Hematopoietic multipotent progenitor cell treated with erythropoietin and hydrocortisone succinate and interleukin-3 and kit ligand, for 6 days (in vitro differentiated cells): ENCODE measurements at regions not wholly inside any gene's neighbourhood (a gene's known extent, or its start where the extent isn't known, plus 50 kb on each side); places are given as distances from the start of the nearest gene placed in this dataset.
"Not testable (repeated sequence)": the region's sequence is repeated elsewhere in the genome, so short reads cannot be mapped to it uniquely, and the experiment has no call there.

Source experiments
- DNase-seq: peaks from one replicate; pipeline ENCODE4 v3.0.0-alpha.2; 2015

- DNase-seq = no peak
Measured at GRCh38 chr5:131001507-131001906, 163.5 kb downstream of the HINT1 start.

DNA sequence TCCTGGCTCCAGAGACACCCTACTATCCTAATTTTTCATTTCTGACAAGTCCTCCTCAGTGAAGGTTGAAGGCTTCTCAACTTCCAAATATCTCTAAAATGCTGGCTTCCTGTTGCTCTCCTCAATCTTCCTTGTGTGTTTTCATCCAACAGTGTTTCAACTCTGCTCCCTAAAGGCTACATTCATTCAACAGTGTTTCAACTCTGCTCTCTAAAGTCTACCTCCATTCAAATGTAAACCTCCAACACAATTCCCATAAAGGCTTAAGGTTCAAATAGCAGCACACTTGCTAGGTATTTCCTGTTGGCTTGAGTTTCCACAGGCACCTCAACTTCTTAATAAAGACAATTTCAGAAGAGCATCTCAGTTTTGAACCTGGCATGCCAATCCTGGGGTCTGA, 164.8 kb downstream of the HINT1 start:
- no peak for DNase-seq

DNA sequence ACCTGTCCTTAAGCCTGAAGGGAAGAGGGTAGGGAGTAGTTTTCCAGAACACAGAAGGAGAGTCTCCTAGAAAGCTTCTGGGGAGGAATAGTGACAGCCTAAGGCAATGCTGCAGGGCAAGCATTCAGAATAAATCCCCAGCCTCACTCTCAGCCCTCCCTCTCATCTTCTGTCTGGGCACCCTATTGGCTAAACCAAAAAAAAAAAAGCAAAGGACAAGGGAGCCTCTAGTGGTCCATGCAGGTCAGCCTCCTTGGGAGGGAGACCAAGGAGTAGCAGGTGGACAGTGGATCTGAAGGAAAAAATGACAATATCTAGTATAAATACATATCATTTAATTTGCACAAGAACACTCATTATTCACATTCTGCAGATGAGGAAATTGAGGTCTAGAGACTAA, 168.3 kb downstream of the HINT1 start:
- DNase-seq = not testable (repeated sequence)

- DNase-seq = no peak
Measured at GRCh38 chr5:130995851-130996250, 169.2 kb downstream of the HINT1 start.

DNA sequence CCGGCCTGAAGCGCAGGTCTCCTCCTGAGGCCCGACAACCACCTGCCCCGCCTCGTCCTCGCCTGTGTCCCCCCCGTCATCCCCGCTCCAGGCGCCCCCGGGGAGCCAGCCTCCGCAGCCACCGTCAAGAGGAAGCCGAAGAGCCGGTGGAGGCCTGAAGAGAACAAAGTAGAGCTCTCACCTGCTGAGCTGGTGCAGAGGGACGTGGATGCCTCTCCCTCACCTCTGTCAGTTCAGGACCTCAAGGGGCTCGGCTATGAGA, 169.9 kb downstream of the HINT1 start:
- DNase-seq = no peak

- no peak for DNase-seq
Measured at GRCh38 chr5:130994496-130995253, 170.4 kb downstream of the HINT1 start.

- DNase-seq = no peak
Measured at GRCh38 chr5:130992621-130993020, 172.4 kb downstream of the HINT1 start.

- DNase-seq = no peak
Measured at GRCh38 chr5:130992095-130992494, 173.0 kb downstream of the HINT1 start.

- DNase-seq = no peak
Measured at GRCh38 chr5:130985776-130986175, 179.3 kb downstream of the HINT1 start.

DNA sequence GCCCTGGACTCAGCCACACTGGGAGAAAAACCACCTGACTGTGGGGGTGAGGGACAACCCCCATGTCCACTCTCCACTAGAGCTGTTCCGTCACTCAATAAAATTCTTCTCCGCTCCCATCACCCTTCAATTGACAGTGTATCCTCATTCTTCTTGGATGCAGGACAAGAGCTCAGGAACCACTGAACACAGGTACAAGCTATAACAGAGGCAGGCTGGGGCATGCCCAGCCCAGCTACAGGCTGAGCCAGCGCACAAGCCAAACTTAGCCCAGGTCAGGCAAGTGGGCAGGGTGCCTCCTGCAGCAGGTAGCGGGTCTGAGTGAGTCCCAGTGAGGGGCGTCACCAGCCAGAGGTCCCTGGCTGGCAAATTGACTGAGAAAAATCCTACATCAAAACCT, 183.4 kb downstream of the HINT1 start:
- no peak for DNase-seq

DNA sequence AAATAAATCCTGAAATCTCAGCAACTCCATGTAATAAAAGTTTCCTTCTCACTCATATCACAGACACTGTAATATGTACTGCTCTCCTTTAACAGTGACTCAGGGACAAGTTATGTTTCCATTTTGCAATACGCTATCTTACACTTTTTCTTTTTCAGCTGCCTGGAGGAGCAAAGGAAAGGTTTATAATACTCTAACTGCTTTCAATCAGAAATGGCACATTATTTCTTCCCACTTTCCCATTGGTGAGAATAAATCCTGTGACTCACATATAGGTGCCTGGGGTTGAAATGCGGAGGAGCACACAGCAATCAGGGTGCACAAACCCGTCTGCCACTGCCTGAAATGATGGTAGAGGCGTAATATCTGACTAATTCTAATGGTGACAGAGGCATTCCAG, 186.6 kb downstream of the HINT1 start:
- no peak for DNase-seq

GRCh38 chr5:130976493-130976892, 188.6 kb downstream of the HINT1 start:
- DNase-seq = no peak

GRCh38 chr5:130975847-130976246, 189.2 kb downstream of the HINT1 start:
- no peak for DNase-seq

GRCh38 chr5:130975299-130975698, 189.8 kb downstream of the HINT1 start:
- DNase-seq = no peak

DNA sequence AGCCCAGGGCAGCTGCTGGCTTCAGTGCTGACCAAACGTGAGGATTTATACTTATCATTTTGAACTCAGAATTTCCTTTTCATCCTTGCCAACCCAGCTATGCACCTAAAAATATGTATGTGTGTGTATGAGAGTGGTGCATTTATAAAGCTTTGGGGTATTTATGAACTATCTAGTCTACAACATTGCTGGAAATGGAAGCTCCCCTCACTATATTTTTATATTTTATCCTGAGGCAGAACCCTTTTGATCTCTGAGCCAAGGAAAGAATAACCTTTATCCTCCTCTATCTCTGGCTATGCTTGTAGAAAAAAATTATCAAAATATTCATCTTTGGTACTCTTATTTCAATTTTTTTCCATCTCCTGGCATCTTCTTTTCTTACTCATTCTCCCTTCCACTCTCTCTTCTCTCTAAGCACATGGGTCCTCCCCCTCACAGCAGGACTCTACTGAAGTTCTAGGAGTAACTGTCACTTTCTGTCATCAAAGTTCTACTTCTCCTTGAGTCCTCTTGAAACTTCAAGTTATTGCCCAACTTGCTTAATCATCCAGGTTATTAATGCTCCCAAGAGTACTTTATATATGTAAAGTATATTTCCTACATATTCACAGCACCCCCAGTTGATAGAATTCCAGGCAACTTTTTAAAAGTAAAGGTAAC, 190.9 kb downstream of the HINT1 start:
- DNase-seq = no peak

DNA sequence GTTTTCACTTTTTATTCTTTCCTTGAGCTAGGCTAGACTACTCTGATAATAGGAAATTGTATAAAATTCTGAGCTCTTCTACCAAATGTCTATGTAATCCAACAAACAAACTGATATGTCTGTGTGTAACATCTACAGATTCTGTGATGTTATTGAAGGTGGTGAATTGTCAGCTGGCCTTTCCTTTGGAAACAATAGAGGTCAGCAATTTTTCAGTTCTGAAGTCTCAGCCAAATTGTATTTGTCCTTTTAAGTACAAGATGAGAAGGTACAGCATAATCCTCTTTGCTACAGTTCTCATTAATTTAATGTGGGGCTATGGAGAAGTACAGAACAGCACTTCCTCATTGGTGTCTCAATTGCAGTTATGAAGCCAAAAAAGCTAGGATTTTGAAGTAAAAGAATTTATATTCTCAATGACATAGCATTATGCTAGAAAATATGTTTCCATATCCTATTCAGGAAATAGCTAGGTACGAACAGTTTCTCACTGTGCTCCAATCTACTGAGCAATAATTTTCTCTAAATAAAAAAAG, 198.0 kb downstream of the HINT1 start:
- DNase-seq = peak; percentile 8

DNA sequence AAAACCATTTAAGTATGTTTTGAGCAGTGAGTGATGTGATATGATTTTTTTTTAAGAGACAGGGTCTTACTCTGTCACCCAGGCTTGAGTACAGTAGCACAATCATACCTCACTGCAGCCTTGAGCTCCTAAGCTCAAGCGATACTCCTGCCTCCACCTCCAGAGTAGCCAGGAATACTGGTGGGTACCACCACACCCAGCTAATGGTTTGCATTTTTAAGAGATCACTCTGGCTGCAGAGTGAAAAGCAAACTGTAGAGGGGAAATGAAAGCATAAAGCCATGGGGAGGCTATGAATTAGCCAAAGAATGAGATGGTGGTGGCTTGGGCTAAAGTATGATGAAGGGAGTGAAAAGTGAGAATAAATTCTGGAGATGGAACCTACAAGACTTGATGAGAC, 199.1 kb downstream of the HINT1 start:
- DNase-seq = no peak

- DNase-seq = no peak
Measured at GRCh38 chr5:130965360-130965759, 199.7 kb downstream of the HINT1 start.

GRCh38 chr5:130964231-130965202, 200.5 kb downstream of the HINT1 start:
- no peak for DNase-seq

DNA sequence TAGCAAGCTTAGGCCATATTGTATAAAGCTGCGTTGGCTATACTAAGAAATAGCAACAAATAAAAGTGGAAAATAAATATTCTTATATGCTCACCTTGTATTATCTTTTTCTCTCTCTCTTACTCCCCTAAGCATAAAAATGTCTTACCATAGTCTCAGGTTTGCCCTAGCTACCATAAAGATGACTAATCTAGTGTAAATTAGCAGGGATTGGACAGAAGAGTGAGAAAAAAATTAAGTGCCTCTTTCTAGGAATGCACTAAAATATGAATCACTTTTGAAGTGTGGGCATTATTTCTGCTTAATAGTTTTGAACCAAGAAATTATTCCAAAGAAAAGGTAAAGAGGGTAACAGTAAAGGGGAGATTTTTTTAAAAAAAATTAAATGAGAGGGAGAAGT, 201.3 kb downstream of the HINT1 start:
- no peak for DNase-seq

GRCh38 chr5:130957151-130957550, 207.9 kb downstream of the HINT1 start:
- DNase-seq = no peak

DNA sequence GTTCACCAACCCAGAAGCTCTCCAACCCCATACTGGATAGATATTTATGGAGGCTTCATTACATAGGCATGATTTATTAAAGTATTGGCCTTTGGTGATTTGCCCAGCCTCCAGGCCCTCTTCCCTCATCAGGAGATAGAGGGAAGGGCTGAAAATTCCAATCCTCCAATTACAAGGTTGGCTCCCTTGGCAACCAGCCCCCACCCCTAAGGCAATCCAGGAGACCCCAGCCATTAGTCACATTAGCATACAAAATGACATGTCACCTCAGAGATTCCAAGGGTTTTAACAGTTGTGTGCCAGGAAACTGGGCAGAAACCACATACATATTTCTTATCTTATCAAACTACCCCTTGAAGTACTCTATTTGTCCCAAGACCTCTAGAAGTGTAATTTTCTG, 210.0 kb downstream of the HINT1 start:
- DNase-seq = peak; percentile 13

- DNase-seq = no peak
Measured at GRCh38 chr5:130954336-130954735, 210.7 kb downstream of the HINT1 start.

GRCh38 chr5:130939059-130939458, 226.0 kb downstream of the HINT1 start:
- no peak for DNase-seq
